Left lung (tissue), 4 donors: ENCODE measurements at regions not wholly inside any gene's neighbourhood (a gene's known extent, or its start where the extent isn't known, plus 50 kb on each side); places are given as distances from the start of the nearest gene placed in this dataset.

Source experiments
- ATAC-seq: fragments of 200-7000 bp; cut with Tn5 transposase; one replicate; pipeline ENCODE4 v1.9.1; 2020; ENCODE audit warnings: moderate library complexity
- DNase-seq, 4 donors: peaks; one replicate each; pipeline ENCODE4 v3.0.0-alpha.2; 2013 to 2020
- H3K27ac ChIP-seq, 2 donors: fragments of 200-600 bp; sonication (generic) in 1 of 2; one replicate each; pipeline versions ENCODE4 v1.5.0 to v1.8.0; 2020 to 2021
- H3K27me3 ChIP-seq, 2 donors: fragments of 200-600 bp; sonication (generic) in 1 of 2; one replicate each; pipeline versions ENCODE4 v1.5.0 to v1.8.0; 2020 to 2021
- H3K36me3 ChIP-seq, 2 donors: fragments of 200-600 bp; sonication (generic) in 1 of 2; one replicate each; pipeline versions ENCODE4 v1.5.0 to v1.8.0; 2020 to 2021
- H3K4me1 ChIP-seq, 2 donors: fragments of 200-600 bp; one replicate each; pipeline ENCODE4 v1.8.0; 2021
- H3K4me3 ChIP-seq, 2 donors: fragments of 200-600 bp; sonication (generic) in 1 of 2; one replicate each; pipeline versions ENCODE4 v1.5.0 to v1.8.0; 2020 to 2021; ENCODE audit warnings: mild to moderate bottlenecking in 1 of 2
- H3K9me3 ChIP-seq, 2 donors: fragments of 200-600 bp; sonication (generic) in 1 of 2; one replicate each; pipeline versions ENCODE4 v1.5.0 to v1.8.0; 2020 to 2021
- CTCF ChIP-seq, 2 donors: fragments of 200-600 bp; sonication (generic) in 1 of 2; IDR thresholded peaks; one replicate each; pipeline versions ENCODE4 v1.5.0 to v1.8.0; 2021; ENCODE audit warnings: antibody characterized with exemption in 2 of 2
- intact Hi-C, 2 donors: fragments of 100-400 bp; cut with DNase I; formaldehyde crosslinking; loops; one replicate each; pipeline versions ENCODE4 v1.11.2 to v1.14.2; 2022
- donor health status: DM: no; HTN: yes; CAD: no.
- donor health status: DM: no; HTN: no; CAD: no.

- Histone ChIP-seq H3K9me3 (peaks cover 0 to 3% of the 10 kb centered on the region in 2 donors), H3K4me1 (no peaks in the 10 kb centered on the region), H3K36me3 (no peaks in the 10 kb centered on the region), H3K27ac (no peak overlapping the region), H3K4me3 (no peak overlapping the region), H3K27me3 (no peaks in the 10 kb centered on the region)
- intact Hi-C loops, result no loop called here
- ATAC-seq, result no peak
- TF ChIP-seq CTCF (IDR thresholded peaks at IDR 0.05), result no peak
- DNase-seq, result no peak
Measured at GRCh38 chr5:20359377-20359776, 371.4 kb upstream of the CDH18 start.

GRCh38 chr5:20353499-20353898, 365.5 kb upstream of the CDH18 start:
- Histone ChIP-seq H3K27ac (no peak overlapping the region), H3K9me3 (peaks cover 0 to 3% of the 10 kb centered on the region in 2 donors), H3K4me3 (no peak overlapping the region), H3K36me3 (no peaks in the 10 kb centered on the region), H3K27me3 (no peaks in the 10 kb centered on the region), H3K4me1 (no peaks in the 10 kb centered on the region)
- ATAC-seq (no peak), DNase-seq (no peak)
- intact Hi-C loops, result no loop called here
- TF ChIP-seq CTCF (IDR thresholded peaks at IDR 0.05), result no peak

GRCh38 chr5:20351849-20352248, 363.8 kb upstream of the CDH18 start:
- DNase-seq, result no peak
- H3K9me3 ChIP-seq, result peaks cover 0 to 9% of the 10 kb centered on the region in 2 donors
- intact Hi-C loops, result no loop called here
- H3K36me3 ChIP-seq, result no peaks in the 10 kb centered on the region
- no peaks in the 10 kb centered on the region for H3K27me3 ChIP-seq
- no peak for TF ChIP-seq CTCF (IDR thresholded peaks at IDR 0.05)
- H3K4me1 ChIP-seq, result no peaks in the 10 kb centered on the region
- H3K27ac ChIP-seq, result no peak overlapping the region
- no peak overlapping the region for H3K4me3 ChIP-seq
- ATAC-seq, result no peak

- intact Hi-C loops, result no loop called here
- H3K27me3 ChIP-seq, result no peaks in the 10 kb centered on the region
- no peaks in the 10 kb centered on the region for H3K36me3 ChIP-seq
Measured at GRCh38 chr5:20348321-20348720, 360.3 kb upstream of the CDH18 start.

GRCh38 chr5:20347334-20347733, 359.3 kb upstream of the CDH18 start:
- Histone ChIP-seq H3K27me3 (no peaks in the 10 kb centered on the region), H3K9me3 (peaks cover 0 to 12% of the 10 kb centered on the region in 2 donors), H3K4me1 (no peaks in the 10 kb centered on the region), H3K27ac (no peak overlapping the region), H3K4me3 (no peak overlapping the region), H3K36me3 (no peaks in the 10 kb centered on the region)
- intact Hi-C loops, result no loop called here
- ATAC-seq, result no peak
- no peak for TF ChIP-seq CTCF (IDR thresholded peaks at IDR 0.05)
- DNase-seq, result no peak

More at GRCh38 chr5:20348321-20348720, 360.3 kb upstream of the CDH18 start:
- H3K27ac ChIP-seq, result no peak overlapping the region
- ATAC-seq (no peak), DNase-seq (no peak)
- TF ChIP-seq CTCF (IDR thresholded peaks at IDR 0.05), result no peak
- no peaks in the 10 kb centered on the region for H3K4me1 ChIP-seq
- H3K9me3 ChIP-seq, result peaks cover 0 to 9% of the 10 kb centered on the region in 2 donors
- H3K4me3 ChIP-seq, result no peak overlapping the region
